Astrocyte of the spinal cord (primary cell): ENCODE measurements at regions not wholly inside any gene's neighbourhood (a gene's known extent, or its start where the extent isn't known, plus 50 kb on each side); places are given as distances from the start of the nearest gene placed in this dataset.

Experiments
- DNase-seq: peaks from one replicate; pipeline ENCODE4 v3.0.0; 2011; ENCODE audit warnings: low read depth, low spot score
- H3K4me3 ChIP-seq: 2 replicates; pipeline ENCODE4 v1.5.1; 2011; ENCODE audit warnings: low read depth, mild to moderate bottlenecking, low read length, moderate library complexity
- in situ Hi-C: cut with HindIII; loops from 2 replicates; pipeline ENCODE4 v1.10.0; 2017; ENCODE audit warnings: low sequenced_read_pairs
- TF ChIP-seq, protein P1 (sequence below): IDR thresholded peaks from 2 replicates; pipeline ENCODE4 v1.5.1; 2012; ENCODE audit warnings: low read depth, mild to moderate bottlenecking, low read length, inconsistent platforms

DNA sequence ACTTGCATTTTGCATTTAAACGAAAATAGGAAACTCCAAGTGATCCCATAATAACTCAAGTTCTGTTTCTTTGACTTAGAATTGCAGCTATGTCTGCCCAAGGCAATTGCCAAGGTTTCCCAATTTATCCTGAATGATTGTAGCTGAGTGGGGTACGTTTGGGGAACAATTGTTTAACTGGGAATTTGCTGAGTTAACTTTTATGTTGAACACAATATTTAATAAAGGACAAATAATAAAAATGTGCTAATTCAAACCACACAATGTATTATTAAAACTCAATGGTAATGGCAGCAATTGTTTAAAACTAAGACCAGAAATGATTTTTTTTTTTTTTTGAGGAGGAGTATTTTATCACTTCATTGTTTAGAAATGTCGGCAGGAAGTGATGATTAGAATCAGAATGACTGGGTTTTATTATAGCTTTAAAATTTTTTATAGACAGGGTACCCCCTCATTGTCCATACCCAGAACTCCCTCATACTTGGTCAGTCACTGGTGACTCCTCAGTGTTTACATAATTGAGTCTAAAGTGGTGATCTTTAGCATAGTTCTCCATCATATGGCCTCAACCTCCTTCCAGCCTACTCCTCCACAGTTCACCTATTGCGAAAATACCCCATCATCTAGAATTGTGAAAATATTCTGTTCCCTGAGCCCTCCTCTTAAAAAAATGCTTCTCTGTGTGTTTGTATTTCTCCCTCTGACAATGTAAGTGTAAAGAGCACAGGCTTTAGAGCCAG, 389.2 kb upstream of the CITED2 start:
- DNase-seq = no peak
- TF ChIP-seq, protein P1, sequence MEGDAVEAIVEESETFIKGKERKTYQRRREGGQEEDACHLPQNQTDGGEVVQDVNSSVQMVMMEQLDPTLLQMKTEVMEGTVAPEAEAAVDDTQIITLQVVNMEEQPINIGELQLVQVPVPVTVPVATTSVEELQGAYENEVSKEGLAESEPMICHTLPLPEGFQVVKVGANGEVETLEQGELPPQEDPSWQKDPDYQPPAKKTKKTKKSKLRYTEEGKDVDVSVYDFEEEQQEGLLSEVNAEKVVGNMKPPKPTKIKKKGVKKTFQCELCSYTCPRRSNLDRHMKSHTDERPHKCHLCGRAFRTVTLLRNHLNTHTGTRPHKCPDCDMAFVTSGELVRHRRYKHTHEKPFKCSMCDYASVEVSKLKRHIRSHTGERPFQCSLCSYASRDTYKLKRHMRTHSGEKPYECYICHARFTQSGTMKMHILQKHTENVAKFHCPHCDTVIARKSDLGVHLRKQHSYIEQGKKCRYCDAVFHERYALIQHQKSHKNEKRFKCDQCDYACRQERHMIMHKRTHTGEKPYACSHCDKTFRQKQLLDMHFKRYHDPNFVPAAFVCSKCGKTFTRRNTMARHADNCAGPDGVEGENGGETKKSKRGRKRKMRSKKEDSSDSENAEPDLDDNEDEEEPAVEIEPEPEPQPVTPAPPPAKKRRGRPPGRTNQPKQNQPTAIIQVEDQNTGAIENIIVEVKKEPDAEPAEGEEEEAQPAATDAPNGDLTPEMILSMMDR = no peak
- no peak overlapping the region for H3K4me3 ChIP-seq
- in situ Hi-C loops = no loop called here

DNA sequence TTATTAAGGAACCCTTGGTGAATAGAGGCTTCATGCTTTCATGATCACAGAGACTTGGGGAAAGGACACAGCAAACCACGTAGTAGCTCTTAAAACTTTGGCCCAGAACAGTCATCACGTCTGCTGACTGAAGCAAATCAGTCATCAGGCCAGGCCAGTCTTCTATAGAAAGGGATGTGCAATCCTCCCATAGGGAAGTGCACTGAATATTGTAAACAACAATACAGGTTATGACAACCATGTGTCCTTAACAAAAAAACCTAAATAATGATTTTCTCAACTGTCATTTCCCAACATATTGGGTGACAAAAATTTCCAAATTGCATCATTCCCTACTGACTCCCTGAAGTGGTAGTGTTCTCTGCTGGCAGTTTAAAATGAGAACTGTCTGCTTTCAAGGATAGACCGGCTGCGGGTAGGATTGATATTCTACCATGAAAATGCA, 388.2 kb upstream of the CITED2 start:
- TF ChIP-seq, protein P1 = no peak
- DNase-seq = no peak
- no peak overlapping the region for H3K4me3 ChIP-seq
- in situ Hi-C loops = no loop called here

DNA sequence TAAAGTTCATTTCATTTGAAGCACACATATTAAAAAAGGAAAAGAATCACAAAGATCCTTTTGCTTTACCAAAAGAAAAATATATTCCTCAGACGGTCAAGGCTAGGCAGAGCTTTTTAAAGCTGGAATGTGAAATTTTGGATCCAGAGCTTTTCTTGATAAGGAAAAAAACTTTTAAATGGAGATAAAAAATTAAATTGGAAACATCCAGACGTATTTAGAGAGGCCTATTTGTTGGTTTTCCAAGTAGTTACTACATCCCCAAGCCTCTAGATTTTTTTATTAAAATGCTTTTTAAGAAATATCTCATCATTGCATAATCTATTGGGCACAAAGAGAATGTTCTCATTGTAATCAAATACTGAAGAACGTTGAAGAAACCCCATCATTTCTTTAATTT, 385.7 kb upstream of the CITED2 start:
- no peak for DNase-seq
- TF ChIP-seq, protein P1 = no peak
- in situ Hi-C loops = no loop called here
- no peak overlapping the region for H3K4me3 ChIP-seq

DNA sequence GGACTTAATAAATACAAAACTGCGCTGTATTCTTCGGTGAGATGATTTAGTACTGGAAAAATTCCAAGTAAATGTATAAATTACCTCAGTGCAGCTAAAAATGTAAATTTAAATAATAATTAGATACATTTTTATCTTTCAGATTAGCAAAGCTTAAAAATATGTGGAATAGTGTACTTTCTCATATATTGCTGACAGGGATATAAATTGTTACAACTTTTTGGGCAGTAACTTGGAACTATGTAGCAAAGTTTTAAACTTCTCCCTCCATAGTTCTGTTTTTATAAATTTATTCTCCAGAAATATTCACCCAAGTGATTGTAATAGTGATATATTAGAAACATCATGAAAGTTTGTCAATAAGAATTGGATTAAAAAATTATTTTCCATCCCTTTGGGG, 384.6 kb upstream of the CITED2 start:
- in situ Hi-C loops = no loop called here
- TF ChIP-seq, protein P1 = no peak
- DNase-seq = no peak
- no peak overlapping the region for H3K4me3 ChIP-seq

DNA sequence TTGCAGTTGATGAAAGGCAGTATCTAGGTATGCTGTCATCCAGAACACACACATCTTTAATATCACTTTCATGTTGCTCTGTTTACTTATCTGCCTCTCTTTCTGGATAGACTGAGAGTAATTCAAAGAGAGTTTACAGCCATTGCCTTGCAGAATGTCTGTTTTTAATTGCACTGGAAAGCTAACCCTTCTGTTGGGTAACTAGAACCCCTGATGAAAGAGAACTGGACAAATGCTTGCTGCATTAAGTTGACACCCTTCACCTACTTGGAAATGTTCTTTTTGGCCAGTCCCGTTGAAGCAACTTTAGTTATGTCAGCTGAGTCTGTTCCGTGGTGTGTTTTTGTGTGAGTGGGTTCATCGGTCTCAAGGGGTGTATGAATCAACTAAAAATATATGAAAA, 383.8 kb upstream of the CITED2 start:
- in situ Hi-C loops = no loop called here
- no peak overlapping the region for H3K4me3 ChIP-seq
- TF ChIP-seq, protein P1 = no peak
- no peak for DNase-seq

DNA sequence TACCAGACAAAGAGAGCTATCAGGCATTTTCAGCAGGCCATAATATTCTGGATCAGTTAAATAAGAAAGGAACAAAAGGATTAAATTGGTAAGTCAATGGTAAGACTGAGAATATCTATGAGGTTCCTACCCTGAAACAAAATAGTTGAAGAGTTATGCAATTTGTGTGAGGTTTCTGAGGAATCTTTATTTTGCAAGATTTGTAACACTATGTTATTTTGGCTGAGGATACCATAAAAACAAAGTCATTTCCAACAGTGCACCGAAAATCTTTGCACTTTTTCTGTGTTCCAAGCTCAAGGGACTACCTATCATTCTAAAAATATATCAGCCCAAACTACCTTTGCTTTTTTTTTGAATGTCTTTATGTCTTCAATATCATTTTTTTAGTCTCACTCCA, 383.3 kb upstream of the CITED2 start:
- in situ Hi-C loops = no loop called here
- H3K4me3 ChIP-seq = no peak overlapping the region
- TF ChIP-seq, protein P1 = no peak
- DNase-seq = peak; percentile 48

DNA sequence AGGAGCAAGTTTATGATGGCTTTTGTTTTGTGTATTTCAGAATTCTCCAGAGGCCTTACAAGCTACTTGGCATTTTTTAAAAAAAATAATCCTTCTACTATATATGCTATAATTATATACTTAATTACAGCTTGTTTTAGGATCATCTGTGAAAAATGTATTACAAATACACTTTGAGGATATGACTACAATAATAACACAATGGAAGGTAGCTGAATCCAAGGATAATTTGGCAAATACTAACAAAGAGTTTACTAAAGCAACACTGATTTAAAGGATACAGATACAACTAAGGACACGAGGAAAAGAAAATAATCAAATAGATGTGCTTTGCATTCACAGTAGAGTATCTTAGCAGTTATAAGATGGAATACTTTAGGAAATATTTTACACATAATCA, 381.9 kb upstream of the CITED2 start:
- H3K4me3 ChIP-seq = no peak overlapping the region
- DNase-seq = no peak
- TF ChIP-seq, protein P1 = no peak
- in situ Hi-C loops = no loop called here
